Aorta (tissue), 5 donors: ENCODE measurements at regions not wholly inside any gene's neighbourhood (a gene's known extent, or its start where the extent isn't known, plus 50 kb on each side); places are given as distances from the start of the nearest gene placed in this dataset.
A peak's percentile ranks its signal among the peaks of the same experiment; 100 is the strongest.

Experiments used
- ATAC-seq: fragments of 200-7000 bp; cut with Tn5 transposase; one replicate; pipeline ENCODE4 v1.9.1; 2022; ENCODE audit warnings: moderate library complexity; ENCODE audit not compliant: low FRiP score
- DNase-seq, 2 donors: peaks; one replicate each; pipeline ENCODE4 v3.0.0-alpha.2; 2020
- H3K27ac ChIP-seq, 2 donors: one replicate each; pipeline ENCODE4 v1.5.1; 2013; ENCODE audit warnings: low read length in 2 of 2, mild to moderate bottlenecking in 2 of 2, moderate library complexity in 2 of 2, control low read depth in 1 of 2, inconsistent platforms in 1 of 2, low read depth in 1 of 2
- H3K27me3 ChIP-seq, 2 donors: one replicate each; pipeline ENCODE4 v1.6.1; 2013; ENCODE audit warnings: control low read depth in 1 of 2, low read length in 1 of 2, mild to moderate bottlenecking in 1 of 2, moderate library complexity in 1 of 2; ENCODE audit not compliant: insufficient read depth in 2 of 2, control insufficient read depth in 1 of 2
- H3K36me3 ChIP-seq, 2 donors: one replicate each; pipeline ENCODE4 v1.6.1; 2013; ENCODE audit warnings: control low read depth in 1 of 2, low read length in 1 of 2, mild to moderate bottlenecking in 1 of 2; ENCODE audit not compliant: insufficient read depth in 2 of 2, control insufficient read depth in 1 of 2
- H3K4me1 ChIP-seq, 2 donors: one replicate each; pipeline ENCODE4 v1.6.1; 2013; ENCODE audit warnings: low read length in 2 of 2, control low read depth in 1 of 2, mild to moderate bottlenecking in 1 of 2, moderate library complexity in 1 of 2; ENCODE audit not compliant: insufficient read depth in 2 of 2, control insufficient read depth in 1 of 2
- H3K4me3 ChIP-seq, 2 donors: one replicate each; pipeline ENCODE4 v1.5.1; 2013; ENCODE audit warnings: low read length in 2 of 2, control low read depth in 1 of 2, mild to moderate bottlenecking in 1 of 2
- H3K9me3 ChIP-seq: one replicate; pipeline ENCODE4 v1.6.1; 2013; ENCODE audit warnings: mild to moderate bottlenecking, low read length; ENCODE audit not compliant: control insufficient read depth
- WGBS, 2 donors: extraction: QIAGEN DNeasy Blood & Tissue Kit; methylation state at CpG; one replicate each; pipeline ENCODE4 v1.1.7; 2013; 5-methylcytosine and 5-hydroxymethylcytosine counted together
- intact Hi-C, 2 donors: fragments of 100-400 bp; cut with DNase I; formaldehyde crosslinking; loops; one replicate each; pipeline versions ENCODE4 v1.14.2 to v1.15.0; 2022
- donor health status: healthy with polysubstance abuse.
- donor health status: Bipolar disorder and iron deficiency.
- donor health status: DM: no; HTN: no; CAD: no.
- donor health status: DM: no; HTN: no; CAD: no.
- donor health status: DM: yes; HTN: yes; CAD: no.

- WGBS, 2 donors: 21 to 32% methylated on average over 1 of the region's 1 CpG
- DNase-seq (no peak), ATAC-seq (no peak)
- no peak overlapping the region for H3K4me3 ChIP-seq
- no peaks in the 10 kb centered on the region for H3K9me3 ChIP-seq
- no peaks in the 10 kb centered on the region for H3K27me3 ChIP-seq
- no peak overlapping the region for H3K27ac ChIP-seq
- intact Hi-C loops: no loop called here
- H3K36me3 ChIP-seq: no peaks in the 10 kb centered on the region
- H3K4me1 ChIP-seq: peaks cover 0 to 4% of the 10 kb centered on the region in 2 donors
These were observed 158.5 kb downstream of the CDC42EP3 start for GRCh38 chr2:37512971-37513370.

- peak; percentile 92 for ATAC-seq
- H3K4me1 ChIP-seq: peaks cover 0 to 3% of the 10 kb centered on the region in 2 donors
- no peak overlapping the region for H3K4me3 ChIP-seq
- peak overlapping the region; percentile 76 to 85 for H3K27ac ChIP-seq
- 3 to 6% methylated on average over 5 of the region's 5 CpGs for WGBS, 2 donors
- no peaks in the 10 kb centered on the region for H3K36me3 ChIP-seq
- peak in 1 of 2 donors; percentile 46 for DNase-seq
- no peaks in the 10 kb centered on the region for H3K9me3 ChIP-seq
- intact Hi-C loops: no loop called here
- no peaks in the 10 kb centered on the region for H3K27me3 ChIP-seq
These were observed 147.6 kb downstream of the CDC42EP3 start for GRCh38 chr2:37523814-37524362.

GRCh38 chr2:37526323-37526722 lies 145.1 kb downstream of the CDC42EP3 start:
- Histone ChIP-seq H3K27ac (no peak overlapping the region), H3K36me3 (no peaks in the 10 kb centered on the region), H3K4me1 (peaks cover 0 to 3% of the 10 kb centered on the region in 2 donors), H3K4me3 (no peak overlapping the region), H3K9me3 (no peaks in the 10 kb centered on the region), H3K27me3 (no peaks in the 10 kb centered on the region)
- no peak for ATAC-seq
- no peak for DNase-seq
- intact Hi-C loops: loop anchor here in 1 of 2 donors (5.0 kb wide), 1 partner anchor 114 kb away; no protein-coding TSS in a partner anchor
- WGBS, 2 donors: 69 to 71% methylated on average over 4 of the region's 4 CpGs

GRCh38 chr2:37526856-37527255 lies 144.6 kb downstream of the CDC42EP3 start:
- Histone ChIP-seq H3K36me3 (no peaks in the 10 kb centered on the region), H3K27ac (no peak overlapping the region), H3K4me3 (no peak overlapping the region), H3K9me3 (no peaks in the 10 kb centered on the region), H3K27me3 (no peaks in the 10 kb centered on the region), H3K4me1 (peaks cover 0 to 3% of the 10 kb centered on the region in 2 donors)
- intact Hi-C loops: loop anchor here in 1 of 2 donors (5.0 kb wide), 1 partner anchor 115 kb away; no protein-coding TSS in a partner anchor
- DNase-seq: no peak
- no peak for ATAC-seq

- Histone ChIP-seq H3K4me1 (peaks cover 0 to 3% of the 10 kb centered on the region in 2 donors), H3K36me3 (no peaks in the 10 kb centered on the region), H3K27me3 (no peaks in the 10 kb centered on the region), H3K4me3 (no peak overlapping the region), H3K9me3 (no peaks in the 10 kb centered on the region), H3K27ac (no peak overlapping the region)
- DNase-seq (no peak), ATAC-seq (no peak)
- 57 to 63% methylated on average over 5 of the region's 5 CpGs for WGBS, 2 donors
- intact Hi-C loops: loop anchor here in 1 of 2 donors (5.0 kb wide), 1 partner anchor 115 kb away; no protein-coding TSS in a partner anchor
These were observed 144.1 kb downstream of the CDC42EP3 start for GRCh38 chr2:37527361-37527760.

- ATAC-seq: no peak
- H3K36me3 ChIP-seq: no peaks in the 10 kb centered on the region
- WGBS, 2 donors: 72 to 75% methylated on average over 1 of the region's 1 CpG
- no peaks in the 10 kb centered on the region for H3K4me1 ChIP-seq
- no peak overlapping the region for H3K4me3 ChIP-seq
- H3K9me3 ChIP-seq: no peaks in the 10 kb centered on the region
- no peak overlapping the region for H3K27ac ChIP-seq
- intact Hi-C loops: loop anchor here (5.0 to 10.0 kb wide), 2 partner anchors 115 to 118 kb away; no protein-coding TSS in a partner anchor
- no peaks in the 10 kb centered on the region for H3K27me3 ChIP-seq
- no peak for DNase-seq
These were observed 141.5 kb downstream of the CDC42EP3 start for GRCh38 chr2:37529830-37530415.

GRCh38 chr2:37532503-37532902 lies 138.9 kb downstream of the CDC42EP3 start:
- WGBS, 2 donors: 94 to 95% methylated on average over 2 of the region's 2 CpGs
- DNase-seq (no peak), ATAC-seq (no peak)
- H3K9me3 ChIP-seq: no peaks in the 10 kb centered on the region
- no peak overlapping the region for H3K27ac ChIP-seq
- intact Hi-C loops: loop anchor here in 1 of 2 donors (10.0 kb wide), 1 partner anchor 118 kb away; no protein-coding TSS in a partner anchor
- H3K36me3 ChIP-seq: no peaks in the 10 kb centered on the region
- H3K4me3 ChIP-seq: no peak overlapping the region
- no peaks in the 10 kb centered on the region for H3K27me3 ChIP-seq
- no peaks in the 10 kb centered on the region for H3K4me1 ChIP-seq

GRCh38 chr2:37537316-37537715 lies 134.1 kb downstream of the CDC42EP3 start:
- H3K4me1 ChIP-seq: no peaks in the 10 kb centered on the region
- ATAC-seq (no peak), DNase-seq (no peak)
- no peak overlapping the region for H3K27ac ChIP-seq
- no peaks in the 10 kb centered on the region for H3K27me3 ChIP-seq
- no peak overlapping the region for H3K4me3 ChIP-seq
- no peaks in the 10 kb centered on the region for H3K36me3 ChIP-seq
- WGBS, 2 donors: 92 to 95% methylated on average over 5 of the region's 5 CpGs
- H3K9me3 ChIP-seq: no peaks in the 10 kb centered on the region
- intact Hi-C loops: loop anchor here (5.0 to 10.0 kb wide), 2 partner anchors 123 to 340 kb away; no protein-coding TSS in a partner anchor

GRCh38 chr2:37541516-37541915 lies 129.9 kb downstream of the CDC42EP3 start:
- H3K27me3 ChIP-seq: no peaks in the 10 kb centered on the region
- no peaks in the 10 kb centered on the region for H3K36me3 ChIP-seq
- H3K4me3 ChIP-seq: no peak overlapping the region
- 37 to 41% methylated on average over 5 of the region's 5 CpGs for WGBS, 2 donors
- ATAC-seq (no peak), DNase-seq (no peak)
- H3K27ac ChIP-seq: no peak overlapping the region
- intact Hi-C loops: no loop called here
- H3K9me3 ChIP-seq: no peaks in the 10 kb centered on the region
- no peaks in the 10 kb centered on the region for H3K4me1 ChIP-seq
